GM21825 (cell line): ENCODE measurements at regions not wholly inside any gene's neighbourhood (a gene's known extent, or its start where the extent isn't known, plus 50 kb on each side); places are given as distances from the start of the nearest gene placed in this dataset.

Experiments used
- ATAC-seq: cut with Tn5 transposase; IDR thresholded peaks from one replicate; pipeline ENCODE4 v1.9.1; 2021; ENCODE audit warnings: mild to moderate bottlenecking, moderate library complexity; ENCODE audit not compliant: unreplicated experiment

DNA sequence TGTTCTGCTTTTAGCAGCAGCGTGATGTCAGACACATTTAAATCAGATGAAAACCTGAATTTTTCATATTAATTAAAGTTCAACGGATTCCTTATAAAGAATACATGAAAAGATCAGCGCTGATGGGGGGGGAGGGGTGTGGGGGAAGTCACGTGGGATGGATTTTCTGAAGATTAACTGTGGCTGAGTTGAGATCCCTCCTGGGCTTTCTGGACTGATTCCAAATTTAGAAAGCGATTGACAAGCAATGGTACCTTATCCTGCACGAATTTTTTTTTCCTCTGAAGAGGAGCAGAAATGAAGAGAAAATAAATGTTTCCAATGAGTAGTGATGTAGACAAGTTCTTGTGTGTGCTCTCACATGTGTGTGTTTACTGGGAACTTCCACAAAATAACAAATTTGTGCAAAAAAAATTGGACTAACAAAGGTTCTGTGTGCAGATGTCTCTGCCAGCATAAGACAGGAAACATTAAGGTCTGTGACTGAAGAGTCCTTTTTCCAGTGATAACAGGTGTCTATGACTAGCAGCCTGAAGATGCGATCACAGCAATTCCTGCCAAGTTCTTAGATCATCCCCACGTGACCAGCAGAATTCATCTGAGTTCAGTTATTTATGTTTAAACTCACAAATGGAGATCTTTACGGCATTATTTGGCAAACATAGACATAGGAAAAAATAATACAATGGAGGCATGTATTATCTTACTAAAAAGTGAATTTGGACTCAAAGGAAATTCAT lies 585.2 kb upstream of the CELF2 start:
- ATAC-seq = no peak

DNA sequence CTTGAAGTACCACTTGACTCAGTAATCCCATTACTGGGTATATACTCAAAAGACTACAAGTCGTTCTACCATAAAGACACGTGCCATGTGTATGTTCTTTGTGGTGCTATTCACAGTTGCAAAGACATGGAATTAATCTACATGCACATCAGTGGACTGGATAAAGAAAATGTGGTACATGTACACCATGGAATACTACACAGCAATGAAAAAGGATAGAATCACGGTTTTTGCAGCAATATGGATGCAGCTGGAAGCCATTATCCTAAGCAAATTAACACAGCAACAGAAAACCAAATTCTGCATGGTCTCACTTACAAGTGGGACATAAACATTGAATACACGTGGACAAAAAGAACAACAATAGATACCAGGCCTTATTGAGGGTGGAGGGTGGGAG lies 583.4 kb upstream of the CELF2 start:
- ATAC-seq = no peak

DNA sequence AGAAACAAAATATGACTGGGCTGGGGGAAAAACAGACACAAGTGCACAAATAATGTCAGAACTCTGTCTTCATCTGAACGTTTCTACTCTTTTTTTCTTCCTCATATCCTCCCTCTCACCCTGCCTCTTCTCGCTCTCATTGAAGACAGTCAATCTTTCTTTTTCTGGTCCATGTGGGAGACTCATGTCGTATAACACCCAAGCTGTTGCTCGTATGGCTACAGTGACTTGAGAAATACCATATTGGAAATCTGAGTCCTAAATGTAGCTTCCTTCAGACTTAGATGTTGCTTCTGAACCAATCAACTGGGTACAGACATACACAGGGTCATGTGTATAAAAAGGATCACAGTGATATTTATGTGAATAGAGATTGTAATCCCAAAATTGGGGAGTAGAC lies 579.8 kb upstream of the CELF2 start:
- ATAC-seq = no peak

DNA sequence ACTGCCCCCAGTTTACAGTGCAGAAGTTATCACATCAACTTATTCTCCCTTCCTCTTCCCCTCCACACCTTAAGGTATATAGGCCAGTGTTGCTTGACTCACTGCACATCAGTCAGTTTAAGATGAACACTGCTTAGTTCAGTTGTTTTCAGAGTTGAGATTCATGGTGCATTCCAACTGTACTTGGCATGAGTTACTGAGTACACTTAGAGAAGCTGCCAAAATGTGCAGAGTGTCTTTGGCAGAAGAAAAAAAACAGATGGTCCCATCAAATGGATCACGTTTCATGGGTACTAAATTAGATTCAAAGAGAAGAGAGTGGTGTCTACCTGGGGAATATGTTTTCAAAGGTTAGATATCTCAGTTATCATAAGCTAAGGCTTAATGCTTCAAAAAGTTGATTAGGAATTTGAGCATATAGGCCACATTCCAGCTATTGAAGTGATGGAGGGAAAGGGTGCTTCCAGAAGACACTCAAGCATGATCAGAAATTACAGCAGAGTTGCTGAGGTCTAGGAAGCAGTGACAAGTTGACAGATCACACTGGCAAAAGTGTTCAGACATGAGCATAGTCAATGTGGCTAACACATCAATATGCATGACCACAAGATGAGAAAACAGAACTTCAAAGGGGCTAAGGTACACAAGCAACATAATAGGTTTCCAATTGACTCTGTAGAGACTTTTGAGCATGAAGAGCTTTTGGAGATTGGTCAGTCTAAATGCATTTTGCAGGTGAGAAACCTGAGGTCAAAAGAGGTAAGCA lies 579.2 kb upstream of the CELF2 start:
- no peak for ATAC-seq

DNA sequence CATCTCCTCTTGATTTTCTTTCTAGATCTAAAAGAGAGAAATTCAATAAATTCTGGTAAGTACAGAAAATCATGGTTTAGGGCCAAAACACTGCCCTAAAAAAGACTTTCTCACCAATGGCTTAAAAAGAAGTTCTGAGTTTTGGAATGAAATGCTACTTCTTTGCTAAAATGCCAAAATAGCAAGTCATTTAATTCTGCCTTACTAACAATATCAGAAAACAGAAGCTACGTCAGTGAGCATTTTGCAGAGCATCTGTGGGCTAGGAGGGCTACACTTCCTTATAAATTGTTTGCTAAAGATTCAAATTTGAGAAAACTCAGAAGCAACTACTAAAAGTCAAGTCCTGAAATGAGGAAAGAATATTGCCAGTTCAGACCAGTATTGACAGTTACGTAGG lies 560.8 kb upstream of the CELF2 start:
- no peak for ATAC-seq

DNA sequence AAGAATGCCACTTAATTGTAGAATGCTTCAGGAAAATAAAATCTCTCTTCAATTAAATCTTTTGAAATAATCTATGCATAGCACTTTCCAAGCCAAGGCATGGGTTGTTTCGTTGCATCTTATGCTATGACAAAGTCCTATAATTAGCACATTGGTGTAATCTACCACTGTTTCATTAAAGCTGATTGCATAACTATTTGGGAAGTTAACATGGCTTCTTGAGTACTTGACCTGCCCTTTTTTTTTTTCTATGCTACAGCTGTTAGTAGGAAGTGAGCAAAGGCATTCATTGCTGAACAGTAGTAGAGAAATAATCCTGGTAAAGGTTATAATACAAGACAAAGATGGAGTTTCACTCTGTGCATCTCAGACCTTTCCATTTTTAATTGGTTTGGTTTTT lies 557.2 kb upstream of the CELF2 start:
- ATAC-seq = no peak

GRCh38 chr10:10462151-10462941 lies 555.3 kb upstream of the CELF2 start:
- no peak for ATAC-seq

DNA sequence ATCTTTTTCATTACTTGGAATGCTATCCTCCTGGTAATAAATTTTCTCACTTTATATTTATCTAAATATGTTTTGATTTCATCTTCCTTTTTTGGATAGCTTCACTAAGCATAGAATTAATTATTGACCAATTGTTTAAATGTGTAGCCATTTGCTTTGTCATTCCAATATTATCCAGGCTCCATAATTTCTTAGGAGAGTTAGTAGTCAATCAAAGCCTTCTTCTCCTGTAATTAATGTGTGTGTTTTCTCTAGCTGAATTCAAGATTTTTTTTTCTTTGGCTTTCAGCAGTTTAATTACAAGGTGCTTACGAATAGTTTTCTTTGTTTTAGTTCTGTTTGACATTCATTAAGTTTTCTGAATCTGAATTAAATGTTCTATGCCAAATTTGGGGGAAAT lies 545.9 kb upstream of the CELF2 start:
- ATAC-seq = no peak

- ATAC-seq = no peak
Observed at GRCh38 chr10:10475812-10476211, 541.9 kb upstream of the CELF2 start.

DNA sequence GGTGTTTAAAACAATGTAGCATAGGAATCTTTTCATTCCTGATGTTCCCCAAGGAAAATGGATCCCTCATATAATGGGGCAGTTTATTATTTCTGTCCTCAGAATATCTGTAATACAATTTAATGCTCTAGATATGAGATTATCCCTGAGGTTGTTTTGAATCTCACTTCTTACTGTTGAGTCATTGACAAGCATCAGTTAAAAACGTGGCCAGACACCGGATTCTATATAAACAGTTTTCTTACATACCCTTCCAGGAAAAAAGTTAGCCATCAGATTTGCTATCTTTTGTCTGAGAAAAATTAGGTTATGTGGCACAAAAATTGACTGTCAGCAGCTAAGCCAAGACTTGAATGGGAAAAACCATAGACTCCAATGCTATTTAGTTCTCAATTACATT lies 539.8 kb upstream of the CELF2 start:
- no peak for ATAC-seq

- ATAC-seq = no peak
Observed at GRCh38 chr10:10479465-10479864, 538.2 kb upstream of the CELF2 start.

- ATAC-seq = no peak
Observed at GRCh38 chr10:10482613-10483012, 535.1 kb upstream of the CELF2 start.

DNA sequence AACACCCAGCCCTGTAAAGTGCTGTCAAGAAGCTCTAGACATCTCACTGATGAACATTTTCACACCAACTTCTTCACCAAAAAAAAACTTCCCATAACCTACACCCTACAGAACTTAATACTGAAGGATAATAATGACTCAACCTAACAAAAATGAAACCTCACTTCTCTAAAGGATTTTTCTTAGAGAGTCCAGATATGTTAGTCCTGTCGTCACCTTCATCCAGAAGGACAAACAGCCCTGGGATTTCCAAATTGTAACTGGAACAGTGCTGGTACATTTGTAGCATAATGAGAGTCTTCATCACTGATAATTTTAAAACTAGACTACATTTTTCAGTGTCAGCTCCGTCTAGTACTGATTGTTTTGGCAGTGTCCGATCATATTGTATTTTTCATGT lies 528.6 kb upstream of the CELF2 start:
- ATAC-seq = no peak

- no peak for ATAC-seq
Observed at GRCh38 chr10:10489805-10490571, 527.7 kb upstream of the CELF2 start.

DNA sequence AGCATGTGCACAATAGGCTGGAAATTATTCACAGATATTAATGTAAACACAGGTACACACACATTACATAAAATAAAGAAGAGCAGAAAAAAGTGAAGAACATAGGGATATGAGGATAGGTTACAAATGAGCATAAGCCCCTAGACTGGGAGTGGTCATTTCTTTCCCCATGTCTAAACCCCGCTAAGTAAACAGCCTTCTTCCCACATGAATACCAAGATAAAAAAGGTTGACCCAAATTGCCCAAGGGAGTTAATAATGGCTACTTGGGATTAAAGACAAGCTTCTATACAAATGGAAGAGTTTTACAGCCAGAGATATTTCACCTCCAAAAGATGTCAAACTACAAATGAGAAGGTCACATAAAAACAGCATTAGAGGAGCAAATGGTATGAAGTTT lies 527.1 kb upstream of the CELF2 start:
- ATAC-seq = no peak

- ATAC-seq = no peak
Observed at GRCh38 chr10:10492420-10492819, 525.3 kb upstream of the CELF2 start.

- no peak for ATAC-seq
Observed at GRCh38 chr10:10493833-10494232, 523.8 kb upstream of the CELF2 start.

DNA sequence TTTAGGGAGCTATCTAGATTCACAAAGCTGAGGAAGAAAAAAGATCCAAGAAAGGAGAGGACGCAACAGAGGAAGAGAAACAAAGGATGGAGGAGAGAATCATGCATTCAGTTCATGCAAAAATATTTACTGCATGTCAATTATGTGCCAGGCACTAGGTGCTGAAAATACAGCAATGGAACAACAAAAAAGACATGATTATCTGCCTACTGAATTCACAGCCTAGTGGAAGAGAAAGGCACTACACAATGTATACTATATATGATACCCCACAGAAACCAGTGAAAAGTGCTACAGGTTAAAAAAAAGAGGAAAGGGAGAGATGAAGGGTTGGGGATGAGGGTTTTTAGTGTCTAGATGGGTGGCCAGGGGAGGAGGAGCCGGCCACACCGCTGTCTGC lies 520.4 kb upstream of the CELF2 start:
- ATAC-seq = no peak

- ATAC-seq = no peak
Observed at GRCh38 chr10:10498781-10499180, 518.9 kb upstream of the CELF2 start.

DNA sequence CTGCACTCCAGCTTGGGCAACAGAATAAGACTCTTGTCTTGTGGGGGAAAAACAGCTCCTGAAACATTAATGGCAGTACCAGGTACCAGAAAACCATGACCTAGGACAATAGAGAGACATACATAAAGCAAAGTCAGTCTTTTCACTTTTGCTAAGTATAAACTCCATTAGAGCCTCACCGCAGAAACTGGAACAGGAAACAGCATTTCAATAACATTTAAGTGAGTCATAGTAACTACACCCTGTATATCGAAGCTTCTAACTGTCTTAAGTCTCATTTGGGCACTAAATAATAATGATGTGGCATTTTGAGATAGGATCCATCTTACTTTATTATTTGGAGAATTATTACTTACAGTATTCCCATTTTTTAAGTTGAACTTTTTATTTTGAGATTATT lies 517.8 kb upstream of the CELF2 start:
- no peak for ATAC-seq

DNA sequence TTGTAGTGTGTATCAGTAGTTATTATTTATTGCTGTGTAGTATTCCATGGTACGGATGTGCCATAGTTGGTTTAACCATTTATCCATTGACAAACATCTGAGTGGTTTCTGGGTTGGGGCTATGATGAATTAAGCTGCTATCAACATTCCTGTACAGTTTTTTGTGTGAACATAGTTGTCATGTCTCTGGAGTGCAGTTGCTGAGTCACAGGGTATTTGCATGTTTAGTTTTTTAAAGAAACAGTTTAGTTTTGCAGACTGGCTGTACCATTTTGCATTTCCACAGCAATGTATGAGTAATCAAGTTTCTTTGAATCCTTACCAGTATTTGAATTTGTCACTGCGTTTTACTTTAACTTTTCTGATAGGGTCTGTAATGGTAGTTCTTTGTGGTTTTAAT lies 516.7 kb upstream of the CELF2 start:
- ATAC-seq = no peak
